Loucy (cell line): ENCODE measurements at regions not wholly inside any gene's neighbourhood (a gene's known extent, or its start where the extent isn't known, plus 50 kb on each side); places are given as distances from the start of the nearest gene placed in this dataset.

Source experiments
- EZH2phosphoT487 ChIP-seq: fragments of 200-600 bp; IDR thresholded peaks from 2 replicates; pipeline ENCODE4 v1.6.1; 2018; ENCODE audit warnings: antibody characterized with exemption, mild to moderate bottlenecking, moderate library complexity, borderline replicate concordance
- TF ChIP-seq, protein P1 (sequence below): fragments of 200-600 bp; sonication (generic); conservative IDR thresholded peaks from 2 replicates; pipeline ENCODE4 v1.5.1; 2014; ENCODE audit warnings: mild to moderate bottlenecking, antibody characterized with exemption, low read length

DNA sequence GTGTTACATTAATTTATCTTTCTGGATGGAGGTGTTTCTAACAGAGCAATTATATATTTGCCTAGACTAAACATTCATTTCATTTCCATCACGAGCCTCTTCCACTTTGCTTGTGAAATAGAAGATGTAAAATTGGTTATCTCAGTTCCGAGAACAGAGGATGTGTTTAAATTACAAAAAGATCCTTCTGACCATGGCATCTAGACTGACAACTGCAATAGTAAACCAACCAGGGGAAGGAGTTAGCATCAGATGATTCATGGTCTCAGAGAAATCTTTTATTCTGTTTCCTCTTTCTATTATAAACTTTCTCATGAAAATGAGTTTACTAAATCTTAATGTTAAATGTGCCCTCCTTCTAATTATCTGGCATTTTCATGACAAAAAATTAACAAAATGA, 149.8 kb upstream of the WDR11 start:
- TF ChIP-seq, protein P1, sequence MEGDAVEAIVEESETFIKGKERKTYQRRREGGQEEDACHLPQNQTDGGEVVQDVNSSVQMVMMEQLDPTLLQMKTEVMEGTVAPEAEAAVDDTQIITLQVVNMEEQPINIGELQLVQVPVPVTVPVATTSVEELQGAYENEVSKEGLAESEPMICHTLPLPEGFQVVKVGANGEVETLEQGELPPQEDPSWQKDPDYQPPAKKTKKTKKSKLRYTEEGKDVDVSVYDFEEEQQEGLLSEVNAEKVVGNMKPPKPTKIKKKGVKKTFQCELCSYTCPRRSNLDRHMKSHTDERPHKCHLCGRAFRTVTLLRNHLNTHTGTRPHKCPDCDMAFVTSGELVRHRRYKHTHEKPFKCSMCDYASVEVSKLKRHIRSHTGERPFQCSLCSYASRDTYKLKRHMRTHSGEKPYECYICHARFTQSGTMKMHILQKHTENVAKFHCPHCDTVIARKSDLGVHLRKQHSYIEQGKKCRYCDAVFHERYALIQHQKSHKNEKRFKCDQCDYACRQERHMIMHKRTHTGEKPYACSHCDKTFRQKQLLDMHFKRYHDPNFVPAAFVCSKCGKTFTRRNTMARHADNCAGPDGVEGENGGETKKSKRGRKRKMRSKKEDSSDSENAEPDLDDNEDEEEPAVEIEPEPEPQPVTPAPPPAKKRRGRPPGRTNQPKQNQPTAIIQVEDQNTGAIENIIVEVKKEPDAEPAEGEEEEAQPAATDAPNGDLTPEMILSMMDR = no peak
- TF ChIP-seq EZH2phosphoT487 = no peak
